IMR-90 (cell line): ENCODE measurements at regions not wholly inside any gene's neighbourhood (a gene's known extent, or its start where the extent isn't known, plus 50 kb on each side); places are given as distances from the start of the nearest gene placed in this dataset.

Experiments
- ATAC-seq: fragments of 200-7000 bp; cut with Tn5 transposase; 2 replicates; pipeline ENCODE4 v1.9.1; 2020; ENCODE audit warnings: low read depth, mild to moderate bottlenecking, moderate library complexity
- BruUV-seq: library from RNA; stranded (reverse); fragments of 400-500 nt; replicated peaks from 2 replicates; lab custom pipeline; 2021; lab: Mats Ljungman, UMichigan
- CTCF ChIA-PET: fragments of 300-600 bp; formaldehyde crosslinking; extraction: SDS; loops from one replicate; lab custom pipeline; 2021; ENCODE audit warnings: antibody characterized with exemption; lab: Yijun Ruan, JAX
- POLR2A ChIA-PET: fragments of 300-600 bp; sonication (Branson Sonifier 250); formaldehyde crosslinking; loops from one replicate; lab custom pipeline; 2022; ENCODE audit warnings: antibody characterized with exemption; ENCODE audit not compliant: unreplicated experiment; lab: Charles Lee
- DNase-seq: peaks from one replicate; pipeline ENCODE4 v3.0.0; 2013
- H2AFZ ChIP-seq: replicated peaks from 2 replicates; pipeline ENCODE3; 2013; ENCODE audit warnings: low read length, mild to moderate bottlenecking; ENCODE audit not compliant: poor library complexity
- H2AK5ac ChIP-seq: 2 replicates; pipeline ENCODE4 v1.6.1; 2013; ENCODE audit warnings: low read depth, low read length, inconsistent platforms
- H2AK9ac ChIP-seq: replicated peaks from 2 replicates; pipeline ENCODE3; 2013; ENCODE audit warnings: mild to moderate bottlenecking, low read depth, low read length, moderate library complexity; ENCODE audit not compliant: poor library complexity
- H2BK120ac ChIP-seq: 2 replicates; pipeline ENCODE4 v1.6.1; 2013; ENCODE audit warnings: low read depth, low read length, inconsistent platforms
- H2BK15ac ChIP-seq: 3 replicates; pipeline ENCODE4 v1.6.1; 2013; ENCODE audit warnings: low read depth, low read length, inconsistent platforms
- H2BK20ac ChIP-seq: 2 replicates; pipeline ENCODE4 v1.6.1; 2013; ENCODE audit warnings: low read depth, mild to moderate bottlenecking, inconsistent platforms, low read length, moderate library complexity
- H2BK5ac ChIP-seq: 2 replicates; pipeline ENCODE4 v1.6.1; 2013; ENCODE audit warnings: mild to moderate bottlenecking, low read depth, low read length, inconsistent platforms; ENCODE audit not compliant: poor library complexity, severe bottlenecking
- H3K14ac ChIP-seq: replicated peaks from 2 replicates; pipeline ENCODE4 v1.6.1; 2013; ENCODE audit warnings: low read depth, low read length, inconsistent platforms
- H3K18ac ChIP-seq: 2 replicates; pipeline ENCODE4 v1.6.1; 2013; ENCODE audit warnings: low read depth, low read length, control low read depth
- H3K23ac ChIP-seq: 2 replicates; pipeline ENCODE4 v1.6.1; 2013; ENCODE audit warnings: low read depth, low read length, inconsistent platforms
- H3K27ac ChIP-seq: 2 replicates; pipeline ENCODE4 v1.5.1; 2013; ENCODE audit warnings: mild to moderate bottlenecking, control low read depth, low read length; ENCODE audit not compliant: insufficient read depth
- H3K27me3 ChIP-seq: 2 replicates; pipeline ENCODE4 v1.6.1; 2013; ENCODE audit warnings: low read length; ENCODE audit not compliant: control insufficient read depth, insufficient read depth
- H3K36me3 ChIP-seq: 2 replicates; pipeline ENCODE4 v1.6.1; 2013; ENCODE audit warnings: low read length, mixed read lengths; ENCODE audit not compliant: control insufficient read depth, insufficient read depth
- H3K4ac ChIP-seq: 2 replicates; pipeline ENCODE4 v1.6.1; 2013; ENCODE audit warnings: low read depth, low read length, inconsistent platforms
- H3K4me1 ChIP-seq: 2 replicates; pipeline ENCODE4 v1.6.1; 2013; ENCODE audit warnings: low read length, mixed read lengths; ENCODE audit not compliant: control insufficient read depth, insufficient read depth
- H3K4me2 ChIP-seq: 2 replicates; pipeline ENCODE4 v1.6.1; 2013; ENCODE audit warnings: low read depth, mild to moderate bottlenecking, control low read depth, low read length, moderate library complexity
- H3K4me3 ChIP-seq: 2 replicates; pipeline ENCODE4 v1.5.1; 2013; ENCODE audit warnings: low read depth, mild to moderate bottlenecking, control low read depth, low read length, moderate library complexity; ENCODE audit not compliant: insufficient read depth
- H3K56ac ChIP-seq: 2 replicates; pipeline ENCODE4 v1.6.1; 2013; ENCODE audit warnings: low read length, inconsistent platforms; ENCODE audit not compliant: insufficient read depth; ENCODE audit errors: extremely low read depth
- H3K79me1 ChIP-seq, 2 experiments: 2 replicates each; pipeline ENCODE4 v1.6.1; 2013; ENCODE audit warnings: low read length in 2 of 2, inconsistent platforms in 1 of 2, low read depth in 1 of 2
- H3K9ac ChIP-seq: 2 replicates; pipeline ENCODE4 v1.6.1; 2013; ENCODE audit warnings: low read depth, low read length, control low read depth
- H3K9me1 ChIP-seq: 2 replicates; pipeline ENCODE4 v1.6.1; 2013; ENCODE audit warnings: low read length, inconsistent platforms; ENCODE audit not compliant: insufficient read depth
- H3K9me3 ChIP-seq: 2 replicates; pipeline ENCODE4 v1.6.1; 2013; ENCODE audit warnings: low read length; ENCODE audit not compliant: control insufficient read depth, insufficient read depth
- H4K20me1 ChIP-seq: 2 replicates; pipeline ENCODE4 v1.6.1; 2013; ENCODE audit warnings: low read length, inconsistent platforms; ENCODE audit not compliant: insufficient read depth
- H4K5ac ChIP-seq: 2 replicates; pipeline ENCODE4 v1.6.1; 2013; ENCODE audit warnings: mild to moderate bottlenecking, low read depth, low read length, control low read depth
- H4K8ac ChIP-seq, 2 experiments: 2 replicates each; pipeline ENCODE4 v1.6.1; 2013; ENCODE audit warnings: low read depth in 2 of 2, low read length in 2 of 2, control low read depth in 1 of 2, inconsistent platforms in 1 of 2
- H4K91ac ChIP-seq: 2 replicates; pipeline ENCODE4 v1.6.1; 2013; ENCODE audit warnings: low read depth, low read length, inconsistent platforms; ENCODE audit not compliant: insufficient read depth
- BHLHE40 ChIP-seq: fragments of 150-350 bp; IDR thresholded peaks from 2 replicates; pipeline ENCODE4 v1.6.1; 2016; ENCODE audit warnings: mild to moderate bottlenecking, low read depth, low read length
- CEBPB ChIP-seq: IDR thresholded peaks from 2 replicates; pipeline ENCODE4 v1.6.1; 2012; ENCODE audit warnings: low read depth, low read length, improper control_type of control experiment
- CHD1 ChIP-seq: IDR thresholded peaks from 2 replicates; pipeline ENCODE4 v1.6.1; 2012; ENCODE audit warnings: low read depth, low read length, improper control_type of control experiment
- CTCF ChIP-seq: conservative IDR thresholded peaks from 2 replicates; pipeline ENCODE4 v1.5.1; 2012; ENCODE audit warnings: mild to moderate bottlenecking, low read depth, low read length, improper control_type of control experiment
- ELK1 ChIP-seq: fragments of 150-350 bp; IDR thresholded peaks from 2 replicates; pipeline ENCODE4 v1.6.1; 2016; ENCODE audit warnings: low read depth, mild to moderate bottlenecking, low read length, moderate library complexity, borderline replicate concordance
- FOS ChIP-seq: fragments of 150-350 bp; IDR thresholded peaks from 2 replicates; pipeline ENCODE4 v1.6.1; 2016; ENCODE audit warnings: low read depth, low read length
- MAFK ChIP-seq: IDR thresholded peaks from 2 replicates; pipeline ENCODE4 v1.6.1; 2012; ENCODE audit warnings: low read depth, low read length, improper control_type of control experiment
- MAZ ChIP-seq: IDR thresholded peaks from 2 replicates; pipeline ENCODE4 v1.6.1; 2012; ENCODE audit warnings: low read depth, mild to moderate bottlenecking, low read length, improper control_type of control experiment, moderate library complexity, borderline replicate concordance
- MXI1 ChIP-seq: IDR thresholded peaks from 2 replicates; pipeline ENCODE4 v1.6.1; 2012; ENCODE audit warnings: low read depth, mild to moderate bottlenecking, low read length, moderate library complexity, borderline replicate concordance
- NFE2L2 ChIP-seq: fragments of 150-350 bp; IDR thresholded peaks from 2 replicates; pipeline ENCODE4 v1.6.1; 2016; ENCODE audit warnings: low read depth, mild to moderate bottlenecking, low read length
- POLR2A ChIP-seq: IDR thresholded peaks from 2 replicates; pipeline ENCODE4 v1.6.1; 2012; ENCODE audit warnings: mild to moderate bottlenecking, low read depth, low read length
- RAD21 ChIP-seq: IDR thresholded peaks from 2 replicates; pipeline ENCODE4 v1.6.1; 2012; ENCODE audit warnings: low read length, improper control_type of control experiment
- RCOR1 ChIP-seq: IDR thresholded peaks from 2 replicates; pipeline ENCODE4 v1.6.1; 2012; ENCODE audit warnings: mild to moderate bottlenecking, low read length, improper control_type of control experiment; ENCODE audit not compliant: insufficient replicate concordance
- RFX5 ChIP-seq: IDR thresholded peaks from 2 replicates; pipeline ENCODE4 v1.8.0; 2012; ENCODE audit warnings: low read depth, mild to moderate bottlenecking, low read length, moderate library complexity
- SMC3 ChIP-seq: fragments of 150-350 bp; IDR thresholded peaks from 2 replicates; pipeline ENCODE4 v1.6.1; 2016; ENCODE audit warnings: low read depth, mild to moderate bottlenecking, antibody characterized with exemption, low read length, moderate library complexity
- USF2 ChIP-seq: fragments of 150-350 bp; IDR thresholded peaks from 2 replicates; pipeline ENCODE4 v1.6.1; 2017; ENCODE audit warnings: mild to moderate bottlenecking, antibody characterized with exemption, low read length, low read depth
- WGBS, 2 experiments: methylation state at CpG; one replicate each; pipeline versions ENCODE4 v1.1.5 to v1.1.7; 2013; ENCODE audit warnings: missing lambda C conversion rate in 2 of 2; ENCODE audit not compliant: insufficient read length in 1 of 2; ENCODE audit errors: extremely low coverage in 2 of 2; 5-methylcytosine and 5-hydroxymethylcytosine counted together
- dilution Hi-C: fragments of 300-500 bp; cut with HindIII; formaldehyde crosslinking; loops from one replicate; pipeline ENCODE4 v1.14.3; 2018; ENCODE audit warnings: low sequenced_read_pairs; ENCODE audit not compliant: unreplicated experiment
- in situ Hi-C: fragments of 300-500 bp; cut with MboI; formaldehyde crosslinking; loops from 3 replicates; pipeline ENCODE4 v1.14.3; 2019; ENCODE audit warnings: low sequenced_read_pairs, inconsistent platforms, mixed read lengths
- intact Hi-C: fragments of 100-400 bp; cut with micrococcal nuclease; formaldehyde crosslinking; loops from 2 replicates; pipeline ENCODE4 v1.10.0; 2022

GRCh38 chrX:122868631-122869030 is 315.4 kb upstream of the GRIA3 start:
- H3K27ac ChIP-seq: no peak overlapping the region

More at GRCh38 chrX:122868631-122869030, 315.4 kb upstream of the GRIA3 start:
- H3K36me3 ChIP-seq: no peaks in the 10 kb centered on the region
- no peak for DNase-seq
- H2BK120ac ChIP-seq: no peak overlapping the region
- no TSS peak for BruUV-seq
- POLR2A ChIA-PET: no interaction called here
- H4K91ac ChIP-seq: no peak overlapping the region
- H3K18ac ChIP-seq: no peak overlapping the region
- no peak overlapping the region for H3K23ac ChIP-seq
- no peak overlapping the region for H2AK9ac ChIP-seq
- no peak overlapping the region for H3K9ac ChIP-seq
- intact Hi-C loops: no loop called here
- H3K79me1 ChIP-seq: no peaks in the 10 kb centered on the region
- H3K27me3 ChIP-seq: no peaks in the 10 kb centered on the region
- no peak overlapping the region for H4K5ac ChIP-seq
- in situ Hi-C loops: no loop called here
- H2BK20ac ChIP-seq: no peak overlapping the region
- H3K9me1 ChIP-seq: no peaks in the 10 kb centered on the region
- ATAC-seq: no peak
- no peak overlapping the region for H3K4ac ChIP-seq
- no peak overlapping the region for H2AK5ac ChIP-seq
- H3K9me3 ChIP-seq: no peaks in the 10 kb centered on the region
- WGBS, 2 experiments: no CpG with 5 or more reads among the region's 1 CpG
- no peak overlapping the region for H3K56ac ChIP-seq
- CTCF ChIA-PET: no interaction called here
- no peak overlapping the region for H4K8ac ChIP-seq
- TF ChIP-seq CTCF (no peak), RFX5 (no peak), CHD1 (no peak), SMC3 (no peak), NFE2L2 (no peak), ELK1 (no peak), MAFK (no peak), BHLHE40 (no peak), CEBPB (no peak), USF2 (no peak), RCOR1 (no peak), MAZ (no peak), POLR2A (no peak), RAD21 (no peak), MXI1 (no peak), FOS (no peak)
- H2BK15ac ChIP-seq: no peak overlapping the region
- no peak overlapping the region for H2BK5ac ChIP-seq
- H4K20me1 ChIP-seq: no peaks in the 10 kb centered on the region
- H3K4me2 ChIP-seq: no peak overlapping the region
- no peaks in the 10 kb centered on the region for H3K4me1 ChIP-seq
- H3K14ac ChIP-seq: no peak overlapping the region
- H2AFZ ChIP-seq: no peak overlapping the region
- dilution Hi-C loops: no loop called here
- no peak overlapping the region for H3K4me3 ChIP-seq
